Gastroesophageal sphincter (tissue), 4 donors: ENCODE measurements at regions not wholly inside any gene's neighbourhood (a gene's known extent, or its start where the extent isn't known, plus 50 kb on each side); places are given as distances from the start of the nearest gene placed in this dataset.

Experiments
- ATAC-seq: fragments of 150-250 bp; one replicate; pipeline ENCODE4 v1.9.1; 2016; ENCODE audit warnings: mild to moderate bottlenecking, moderate library complexity
- H3K27ac ChIP-seq, 4 donors: fragments of 200-600 bp; sonication (generic) in 3 of 4; 1 replicate in 3 of 4; 2 replicates in 1 of 4; pipeline ENCODE4 v1.5.1; 2016 to 2019
- H3K27me3 ChIP-seq: fragments of 200-600 bp; sonication (generic); one replicate; pipeline ENCODE4 v1.5.1; 2019
- H3K36me3 ChIP-seq, 2 donors: fragments of 200-600 bp; sonication (generic); one replicate each; pipeline ENCODE4 v1.5.1; 2019; ENCODE audit warnings: control low read depth in 1 of 2
- H3K4me1 ChIP-seq, 3 donors: fragments of 200-600 bp; sonication (generic); 1 replicate in 2 of 3; 2 replicates in 1 of 3; pipeline ENCODE4 v1.5.1; 2016 to 2019; ENCODE audit warnings: control low read depth in 2 of 3
- H3K4me3 ChIP-seq, 2 donors: fragments of 200-600 bp; sonication (generic); one replicate each; pipeline ENCODE4 v1.5.1; 2019; ENCODE audit warnings: mild to moderate bottlenecking in 1 of 2, moderate library complexity in 1 of 2
- H3K9me3 ChIP-seq, 3 donors: fragments of 200-600 bp; sonication (generic); one replicate each; pipeline ENCODE4 v1.5.1; 2017 to 2019; ENCODE audit warnings: control low read depth in 2 of 3
- CTCF ChIP-seq, 4 experiments: fragments of 200-600 bp in 2 of 4; fragments of 450-650 bp in 2 of 4; sonication (generic) in 1 of 4; IDR thresholded peaks; one replicate each; pipeline ENCODE4 v1.5.1; 2017 to 2019; ENCODE audit warnings: antibody characterized with exemption in 4 of 4, mild to moderate bottlenecking in 2 of 4, moderate library complexity in 2 of 4
- EP300 ChIP-seq: sonication (generic); formaldehyde crosslinking; IDR thresholded peaks from one replicate; pipeline ENCODE4 v1.6.1; 2017; ENCODE audit warnings: antibody characterized with exemption, mild to moderate bottlenecking
- POLR2A ChIP-seq, 2 donors: fragments of 450-650 bp; IDR thresholded peaks; one replicate each; pipeline ENCODE4 v1.6.1; 2017; ENCODE audit warnings: antibody characterized with exemption in 2 of 2, mild to moderate bottlenecking in 2 of 2, moderate library complexity in 1 of 2
- POLR2AphosphoS5 ChIP-seq: sonication (generic); formaldehyde crosslinking; IDR thresholded peaks from one replicate; pipeline ENCODE4 v1.6.1; 2017; ENCODE audit warnings: antibody characterized with exemption
- WGBS, 2 donors: methylation state at CpG; one replicate each; pipeline ENCODE4 v1.1.5; 2018; ENCODE audit warnings: low coverage in 1 of 2; 5-methylcytosine and 5-hydroxymethylcytosine counted together

GRCh38 chr22:48743601-48744282 is 1083.9 kb downstream of the BRD1 start:
- Histone ChIP-seq H3K4me1 (no peaks in the 10 kb centered on the region), H3K4me3 (no peak overlapping the region), H3K36me3 (no peaks in the 10 kb centered on the region), H3K27ac (no peak overlapping the region), H3K27me3 (peaks cover 11% of the 10 kb centered on the region), H3K9me3 (no peaks in the 10 kb centered on the region)
- no peak for ATAC-seq
- no peak for TF ChIP-seq EP300
- TF ChIP-seq POLR2A (IDR thresholded peaks at IDR 0.05) = no peak
- TF ChIP-seq POLR2AphosphoS5 = no peak
- no peak for TF ChIP-seq CTCF (IDR thresholded peaks at IDR 0.05)
- 68 to 80% methylated on average over 1 to 15 of the region's 32 CpGs for WGBS, 2 donors

- Histone ChIP-seq H3K27ac (no peak overlapping the region), H3K36me3 (no peaks in the 10 kb centered on the region), H3K9me3 (no peaks in the 10 kb centered on the region), H3K4me1 (no peaks in the 10 kb centered on the region), H3K27me3 (peaks cover 12% of the 10 kb centered on the region), H3K4me3 (no peak overlapping the region)
- ATAC-seq = no peak
- TF ChIP-seq EP300 (no peak), CTCF (IDR thresholded peaks at IDR 0.05) (no peak), POLR2AphosphoS5 (no peak), POLR2A (IDR thresholded peaks at IDR 0.05) (no peak)
- 91% methylated on average over 16 of the region's 39 CpGs; no CpG with 5 or more reads in 1 of the 2 donors for WGBS, 2 donors
These were observed 1084.9 kb downstream of the BRD1 start for GRCh38 chr22:48742556-48743343.

- Histone ChIP-seq H3K4me3 (no peak overlapping the region), H3K36me3 (no peaks in the 10 kb centered on the region), H3K4me1 (no peaks in the 10 kb centered on the region), H3K9me3 (no peaks in the 10 kb centered on the region), H3K27ac (no peak overlapping the region), H3K27me3 (peaks cover 18% of the 10 kb centered on the region)
- no peak for ATAC-seq
- TF ChIP-seq POLR2AphosphoS5 = no peak
- TF ChIP-seq CTCF (IDR thresholded peaks at IDR 0.05) = no peak
- TF ChIP-seq EP300 = no peak
- TF ChIP-seq POLR2A (IDR thresholded peaks at IDR 0.05) = no peak
- 94% methylated on average over 5 of the region's 17 CpGs; no CpG with 5 or more reads in 1 of the 2 donors for WGBS, 2 donors
These were observed 1085.5 kb downstream of the BRD1 start for GRCh38 chr22:48742191-48742555.

GRCh38 chr22:48741540-48741939 is 1086.1 kb downstream of the BRD1 start:
- H3K4me3 ChIP-seq = no peak overlapping the region
- peaks cover 24% of the 10 kb centered on the region for H3K27me3 ChIP-seq
- no peak for ATAC-seq
- no peak for TF ChIP-seq POLR2AphosphoS5
- no peak for TF ChIP-seq EP300
- TF ChIP-seq POLR2A (IDR thresholded peaks at IDR 0.05) = no peak
- no peak for TF ChIP-seq CTCF (IDR thresholded peaks at IDR 0.05)
- H3K36me3 ChIP-seq = no peaks in the 10 kb centered on the region
- H3K27ac ChIP-seq = no peak overlapping the region
- no peaks in the 10 kb centered on the region for H3K4me1 ChIP-seq
- no peaks in the 10 kb centered on the region for H3K9me3 ChIP-seq
- 86% methylated on average over 8 of the region's 8 CpGs; no CpG with 5 or more reads in 1 of the 2 donors for WGBS, 2 donors
